ENCODE measurements at regions not wholly inside any gene's neighbourhood (a gene's known extent, or its start where the extent isn't known, plus 50 kb on each side); places are given as distances from the start of the nearest gene placed in this dataset.
A peak's percentile ranks its signal among the peaks of the same experiment; 100 is the strongest.

GRCh38 chr1:163406772-163407171 lies 85.0 kb downstream of the NUF2 start:
- DNase-seq, result no peak

GRCh38 chr1:163408262-163408661 lies 86.5 kb downstream of the NUF2 start:
- no peak for DNase-seq

GRCh38 chr1:163410073-163410999 lies 88.6 kb downstream of the NUF2 start:
- peak; percentile 25 for DNase-seq

- DNase-seq, result no peak
Observed at GRCh38 chr1:163412221-163412620, 90.5 kb downstream of the NUF2 start.

- DNase-seq, result no peak
Observed at GRCh38 chr1:163414778-163415177, 93.0 kb downstream of the NUF2 start.

- DNase-seq, result no peak
Observed at GRCh38 chr1:163421701-163422100, 99.9 kb downstream of the NUF2 start.

- DNase-seq, result no peak
Observed at GRCh38 chr1:163422738-163423404, 101.1 kb downstream of the NUF2 start.

- DNase-seq, result no peak
Observed at GRCh38 chr1:163426505-163427251, 104.9 kb downstream of the NUF2 start.

GRCh38 chr1:163427279-163427678 lies 105.5 kb downstream of the NUF2 start:
- DNase-seq, result no peak

- no peak for DNase-seq
Observed at GRCh38 chr1:163436140-163436812, 114.5 kb downstream of the NUF2 start.

GRCh38 chr1:163439471-163439870 lies 117.7 kb downstream of the NUF2 start:
- DNase-seq, result no peak

GRCh38 chr1:163440090-163440489 lies 118.3 kb downstream of the NUF2 start:
- DNase-seq, result no peak

- no peak for DNase-seq
Observed at GRCh38 chr1:163442231-163442879, 120.6 kb downstream of the NUF2 start.

GRCh38 chr1:163442895-163443294 lies 121.1 kb downstream of the NUF2 start:
- DNase-seq, result no peak

- DNase-seq, result no peak
Observed at GRCh38 chr1:163443863-163444262, 122.1 kb downstream of the NUF2 start.

GRCh38 chr1:163444665-163445064 lies 122.9 kb downstream of the NUF2 start:
- DNase-seq, result no peak

- DNase-seq, result no peak
Observed at GRCh38 chr1:163450986-163451385, 129.2 kb downstream of the NUF2 start.

GRCh38 chr1:163459539-163459938 lies 137.8 kb downstream of the NUF2 start:
- no peak for DNase-seq

- no peak for DNase-seq
Observed at GRCh38 chr1:163467289-163467688, 145.5 kb downstream of the NUF2 start.

- DNase-seq, result peak; percentile 23
Observed at GRCh38 chr1:163471779-163472650, 150.3 kb downstream of the NUF2 start.

- no peak for DNase-seq
Observed at GRCh38 chr1:163472651-163473248, 151.0 kb downstream of the NUF2 start.

Measured in DMS79 (cell line).